SIG-M5 (cell line): ENCODE measurements at regions not wholly inside any gene's neighbourhood (a gene's known extent, or its start where the extent isn't known, plus 50 kb on each side); places are given as distances from the start of the nearest gene placed in this dataset.
"Not testable (repeated sequence)": the region's sequence is repeated elsewhere in the genome, so short reads cannot be mapped to it uniquely, and the experiment has no call there.

Experiments
- DNase-seq: peaks from one replicate; lab custom pipeline; 2025; lab: John Stamatoyannopoulos, UW

GRCh38 chr5:108530706-108531105 lies 148.8 kb upstream of the FBXL17 start:
- DNase-seq = no peak

- no peak for DNase-seq
Observed at GRCh38 chr5:108529381-108529780, 147.5 kb upstream of the FBXL17 start.

- no peak for DNase-seq
Observed at GRCh38 chr5:108528655-108529054, 146.8 kb upstream of the FBXL17 start.

- no peak for DNase-seq
Observed at GRCh38 chr5:108524564-108524963, 142.7 kb upstream of the FBXL17 start.

GRCh38 chr5:108523360-108523759 lies 141.5 kb upstream of the FBXL17 start:
- no peak for DNase-seq

GRCh38 chr5:108521841-108522506 lies 140.1 kb upstream of the FBXL17 start:
- DNase-seq = no peak

GRCh38 chr5:108521011-108521700 lies 139.3 kb upstream of the FBXL17 start:
- no peak for DNase-seq

GRCh38 chr5:108516785-108517184 lies 134.9 kb upstream of the FBXL17 start:
- no peak for DNase-seq

GRCh38 chr5:108515517-108516105 lies 133.7 kb upstream of the FBXL17 start:
- DNase-seq = no peak

- DNase-seq = no peak
Observed at GRCh38 chr5:108508979-108509378, 127.1 kb upstream of the FBXL17 start.

- no peak for DNase-seq
Observed at GRCh38 chr5:108507631-108508030, 125.7 kb upstream of the FBXL17 start.

- DNase-seq = no peak
Observed at GRCh38 chr5:108505608-108506007, 123.7 kb upstream of the FBXL17 start.

- no peak for DNase-seq
Observed at GRCh38 chr5:108504974-108505373, 123.1 kb upstream of the FBXL17 start.

- no peak for DNase-seq
Observed at GRCh38 chr5:108503986-108504385, 122.1 kb upstream of the FBXL17 start.

- not testable (repeated sequence) for DNase-seq
Observed at GRCh38 chr5:108495615-108496014, 113.7 kb upstream of the FBXL17 start.

GRCh38 chr5:108487951-108488350 lies 106.1 kb upstream of the FBXL17 start:
- no peak for DNase-seq

GRCh38 chr5:108484035-108484434 lies 102.1 kb upstream of the FBXL17 start:
- DNase-seq = no peak

GRCh38 chr5:108481355-108481931 lies 99.5 kb upstream of the FBXL17 start:
- no peak for DNase-seq

GRCh38 chr5:108472237-108472636 lies 90.3 kb upstream of the FBXL17 start:
- DNase-seq = no peak

GRCh38 chr5:108467563-108467962 lies 85.7 kb upstream of the FBXL17 start:
- DNase-seq = no peak

- DNase-seq = no peak
Observed at GRCh38 chr5:108461628-108462367, 79.9 kb upstream of the FBXL17 start.

GRCh38 chr5:108459769-108460168 lies 77.9 kb upstream of the FBXL17 start:
- DNase-seq = no peak
